ENCODE measurements at regions not wholly inside any gene's neighbourhood (a gene's known extent, or its start where the extent isn't known, plus 50 kb on each side); places are given as distances from the start of the nearest gene placed in this dataset.

GRCh38 chr4:83837614-83838308, 301.9 kb downstream of the GPAT3 start:
- TF ChIP-seq, protein P1, sequence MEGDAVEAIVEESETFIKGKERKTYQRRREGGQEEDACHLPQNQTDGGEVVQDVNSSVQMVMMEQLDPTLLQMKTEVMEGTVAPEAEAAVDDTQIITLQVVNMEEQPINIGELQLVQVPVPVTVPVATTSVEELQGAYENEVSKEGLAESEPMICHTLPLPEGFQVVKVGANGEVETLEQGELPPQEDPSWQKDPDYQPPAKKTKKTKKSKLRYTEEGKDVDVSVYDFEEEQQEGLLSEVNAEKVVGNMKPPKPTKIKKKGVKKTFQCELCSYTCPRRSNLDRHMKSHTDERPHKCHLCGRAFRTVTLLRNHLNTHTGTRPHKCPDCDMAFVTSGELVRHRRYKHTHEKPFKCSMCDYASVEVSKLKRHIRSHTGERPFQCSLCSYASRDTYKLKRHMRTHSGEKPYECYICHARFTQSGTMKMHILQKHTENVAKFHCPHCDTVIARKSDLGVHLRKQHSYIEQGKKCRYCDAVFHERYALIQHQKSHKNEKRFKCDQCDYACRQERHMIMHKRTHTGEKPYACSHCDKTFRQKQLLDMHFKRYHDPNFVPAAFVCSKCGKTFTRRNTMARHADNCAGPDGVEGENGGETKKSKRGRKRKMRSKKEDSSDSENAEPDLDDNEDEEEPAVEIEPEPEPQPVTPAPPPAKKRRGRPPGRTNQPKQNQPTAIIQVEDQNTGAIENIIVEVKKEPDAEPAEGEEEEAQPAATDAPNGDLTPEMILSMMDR (IDR thresholded peaks at IDR 0.05 in 4 of 5, conservative IDR thresholded peaks at IDR 0.05 in 1 of 5): no peak
- no peak for TF ChIP-seq POLR2A (IDR thresholded peaks at IDR 0.05)
